ENCODE measurements at regions not wholly inside any gene's neighbourhood (a gene's known extent, or its start where the extent isn't known, plus 50 kb on each side); places are given as distances from the start of the nearest gene placed in this dataset.

DNA sequence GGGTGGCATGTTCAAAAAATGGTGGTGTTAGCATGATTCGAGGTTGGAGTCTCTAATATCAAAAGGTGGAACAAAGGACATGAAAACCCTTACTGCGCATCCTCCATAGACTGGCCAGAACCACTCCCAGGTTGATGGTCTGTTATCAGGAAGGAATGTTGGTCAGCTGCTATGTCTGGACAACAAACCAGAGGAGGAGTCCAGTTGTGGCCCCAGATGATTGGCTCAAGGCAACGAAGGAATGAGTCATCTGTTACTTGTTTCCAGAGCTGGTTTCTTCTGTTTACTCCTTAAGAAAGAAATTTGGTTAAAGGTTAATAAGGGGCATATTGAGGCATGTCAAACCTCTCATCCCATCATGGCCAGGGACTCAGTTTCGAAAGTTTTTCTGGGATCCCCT, 56.8 kb upstream of the GRIA4 start:
- no peak for DNase-seq (ENCODE audit: low spot score)

DNA sequence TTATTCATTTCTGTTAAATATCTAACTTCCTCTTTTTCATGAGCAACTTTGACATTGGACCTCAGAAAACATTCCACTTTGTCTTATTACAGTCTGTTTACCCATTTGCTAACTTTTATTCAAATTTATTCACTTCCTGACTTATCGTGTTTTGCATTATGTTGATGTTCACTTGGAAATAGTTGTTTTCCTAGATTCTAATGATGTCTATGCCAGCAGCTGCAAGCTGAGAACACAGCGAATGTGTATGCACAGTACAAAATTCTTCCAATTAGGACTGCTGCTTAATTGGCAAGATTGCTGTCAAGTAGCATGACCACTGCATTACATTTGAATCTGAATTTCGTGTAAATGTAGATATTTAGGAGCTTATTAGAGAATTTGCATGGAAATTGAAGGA, 61.5 kb upstream of the GRIA4 start:
- DNase-seq (ENCODE audit: low spot score), result no peak

DNA sequence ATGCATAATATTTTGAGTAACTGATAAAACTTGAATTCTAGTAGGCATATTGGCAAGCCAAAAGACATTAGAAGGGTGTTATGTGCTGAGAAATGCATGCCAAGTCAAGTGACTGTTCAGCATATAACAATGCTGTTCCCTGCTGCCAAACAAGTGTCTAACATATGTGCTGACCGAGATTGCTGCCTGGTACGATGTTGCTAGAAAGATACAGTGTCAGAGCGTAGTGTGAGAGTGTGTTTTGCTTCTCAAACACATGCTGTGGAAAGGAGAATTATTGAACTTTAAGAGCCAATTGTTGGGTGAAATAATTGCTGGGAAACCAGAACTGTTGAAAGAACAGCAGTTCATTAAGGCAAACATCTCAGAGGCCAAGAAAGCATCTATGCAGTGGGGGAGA, 71.3 kb upstream of the GRIA4 start:
- DNase-seq (ENCODE audit: low spot score), result no peak

DNA sequence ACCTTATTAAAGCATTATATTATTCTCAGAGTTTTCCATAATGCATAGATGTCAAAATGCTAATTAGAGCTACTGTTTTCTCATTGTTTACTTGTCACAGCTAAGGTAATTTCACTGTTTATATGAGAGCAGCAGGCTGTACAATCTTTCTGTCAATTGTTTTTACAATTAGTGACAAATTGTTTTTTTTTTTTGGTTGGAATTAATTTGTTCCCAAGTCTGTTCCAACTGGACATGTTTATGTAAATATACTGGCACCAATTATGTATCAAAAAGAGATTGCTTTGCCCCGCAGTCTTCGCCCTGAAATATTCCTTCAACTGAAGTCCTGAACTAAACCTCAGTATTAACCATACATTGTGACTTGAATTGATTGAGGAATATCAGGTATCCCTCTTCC, 72.3 kb upstream of the GRIA4 start:
- DNase-seq (ENCODE audit: low spot score), result no peak

DNA sequence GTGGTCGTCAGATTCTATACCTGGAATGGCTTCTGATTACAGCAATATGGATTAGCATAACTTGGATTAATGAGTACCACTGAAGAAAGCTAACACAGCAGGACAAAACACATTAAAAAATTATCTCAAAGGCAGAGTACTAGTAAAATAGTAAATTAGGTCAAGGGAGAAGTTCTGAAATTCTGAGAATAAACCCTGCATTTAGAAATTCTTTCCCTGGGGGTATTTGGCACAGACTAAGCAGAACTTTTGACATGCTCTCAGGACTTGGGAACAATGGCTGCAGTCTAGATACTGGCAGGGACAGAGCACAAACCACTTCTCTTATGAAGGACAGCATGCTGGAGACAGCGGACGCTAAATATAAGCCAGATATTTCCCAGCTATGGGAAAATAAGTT, 85.6 kb upstream of the GRIA4 start:
- DNase-seq (ENCODE audit: low spot score), result no peak

DNA sequence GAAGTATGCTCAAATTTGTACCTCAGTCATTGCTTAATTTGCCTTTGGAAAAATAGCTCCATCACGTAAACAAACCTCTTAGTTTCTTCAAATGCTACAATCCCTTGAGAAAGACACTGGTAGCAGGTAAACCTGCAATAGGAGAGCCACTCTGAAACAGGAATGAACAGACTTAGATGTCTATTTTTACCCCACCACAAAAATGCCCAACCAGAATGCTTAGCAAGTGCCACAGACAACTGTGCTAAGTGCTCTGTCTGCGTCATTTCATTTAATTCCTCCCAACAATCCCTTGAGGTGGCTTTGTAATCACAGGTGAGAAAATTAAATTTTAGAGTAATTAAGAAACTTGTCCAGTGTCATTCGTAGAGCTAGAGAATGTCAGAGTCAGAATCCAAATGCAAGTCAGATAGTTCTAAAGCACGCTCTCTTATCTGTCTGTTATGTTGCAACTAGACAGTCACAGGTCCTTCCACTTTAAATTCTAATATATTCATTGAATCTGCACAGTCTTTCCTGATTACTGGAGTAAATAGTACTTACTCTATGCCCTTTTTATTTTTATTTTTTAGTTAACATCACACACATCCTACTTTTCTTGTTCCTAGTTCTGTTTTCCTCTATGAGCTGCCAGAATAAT, 89.0 kb upstream of the GRIA4 start:
- no peak for DNase-seq (ENCODE audit: low spot score)

DNA sequence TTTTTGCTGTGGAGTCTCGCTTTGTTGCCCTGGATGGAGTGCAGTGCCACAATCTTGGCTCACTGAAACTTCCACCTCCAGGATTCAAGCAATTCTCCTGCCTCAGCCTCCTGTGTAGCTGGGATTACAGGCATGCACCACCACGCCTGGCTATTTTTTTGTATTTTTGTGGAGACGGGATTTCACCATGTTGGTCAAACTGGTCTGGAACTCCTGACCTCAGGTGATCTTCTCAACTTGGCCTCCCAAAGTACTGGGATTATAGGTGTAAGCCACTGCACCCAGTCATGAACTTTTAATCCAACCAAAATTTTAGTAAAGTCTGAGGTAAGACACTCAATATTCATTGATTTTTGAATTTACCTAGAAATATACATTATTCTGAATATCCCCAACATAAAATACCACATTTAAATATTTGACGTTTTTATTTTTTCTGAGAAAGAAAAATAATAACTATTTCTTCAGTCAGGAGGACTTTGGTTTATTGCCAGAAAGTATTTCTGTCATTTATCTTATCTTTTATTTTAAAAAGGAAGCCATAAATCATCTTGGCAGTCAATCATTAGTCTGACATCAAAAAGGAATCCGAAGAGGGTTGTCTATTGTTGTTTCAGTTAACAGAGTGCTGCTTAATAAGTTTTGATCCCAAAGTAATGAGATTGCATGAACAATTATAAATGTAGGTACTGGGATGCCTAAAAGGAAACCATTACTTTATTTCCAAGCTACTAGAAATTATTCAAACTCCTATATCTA, 102.2 kb upstream of the GRIA4 start:
- no peak for DNase-seq (ENCODE audit: low spot score)

DNA sequence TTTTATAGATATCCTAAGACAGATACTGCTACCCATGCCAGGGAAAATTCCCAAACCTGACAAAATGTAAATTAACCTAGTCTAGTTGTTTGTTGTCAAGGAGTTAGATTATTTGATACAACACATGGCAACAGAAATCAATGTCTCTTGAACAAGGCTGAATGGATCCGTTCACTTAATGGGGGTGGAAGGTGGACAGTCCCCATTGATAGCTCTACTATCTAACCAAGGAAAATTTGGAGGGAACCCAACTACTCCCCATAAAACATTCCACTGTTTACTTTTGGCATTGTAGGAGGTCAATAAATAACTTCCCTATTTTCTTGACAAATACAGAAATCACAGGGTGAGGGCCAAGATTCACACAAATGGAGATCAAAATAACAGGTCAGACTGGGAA, 117.9 kb upstream of the GRIA4 start:
- DNase-seq (ENCODE audit: low spot score), result no peak

DNA sequence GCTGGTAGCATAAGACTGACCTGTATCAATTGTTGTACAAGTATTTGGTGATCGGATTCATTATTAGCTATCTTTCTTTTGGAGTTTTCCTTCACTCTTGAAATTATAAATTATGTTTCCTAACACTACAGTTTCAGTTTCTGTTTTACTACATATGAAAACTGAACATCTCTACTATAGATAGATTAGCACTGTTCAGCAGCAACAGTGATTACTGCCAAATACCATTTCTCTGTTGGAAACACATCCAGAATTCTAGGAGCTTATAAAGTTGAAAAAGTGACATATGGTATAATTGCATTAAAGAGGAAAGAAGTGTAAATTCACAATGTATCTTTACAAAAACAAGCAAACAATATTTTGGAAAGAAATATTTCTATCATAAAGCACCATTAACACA, 118.5 kb upstream of the GRIA4 start:
- DNase-seq (ENCODE audit: low spot score), result no peak

DNA sequence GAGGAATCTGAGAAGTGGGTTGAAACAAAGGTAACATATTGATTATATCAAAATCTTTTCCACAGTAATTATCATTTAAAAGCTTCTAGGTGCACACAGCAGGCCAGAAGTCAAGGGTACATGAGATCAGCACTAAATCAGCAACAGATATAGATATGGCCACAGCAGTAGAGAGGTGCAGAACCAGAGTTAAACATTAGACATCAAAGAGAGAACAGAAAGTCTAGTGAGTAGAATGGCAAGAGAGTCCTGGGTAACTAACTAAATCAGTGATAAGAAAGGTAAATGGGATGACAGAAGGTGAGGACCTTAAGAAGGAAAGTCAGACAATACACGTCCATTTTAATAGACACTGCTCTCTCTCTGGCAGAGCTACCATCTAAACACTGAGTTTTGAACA, 119.5 kb upstream of the GRIA4 start:
- no peak for DNase-seq (ENCODE audit: low spot score)

DNA sequence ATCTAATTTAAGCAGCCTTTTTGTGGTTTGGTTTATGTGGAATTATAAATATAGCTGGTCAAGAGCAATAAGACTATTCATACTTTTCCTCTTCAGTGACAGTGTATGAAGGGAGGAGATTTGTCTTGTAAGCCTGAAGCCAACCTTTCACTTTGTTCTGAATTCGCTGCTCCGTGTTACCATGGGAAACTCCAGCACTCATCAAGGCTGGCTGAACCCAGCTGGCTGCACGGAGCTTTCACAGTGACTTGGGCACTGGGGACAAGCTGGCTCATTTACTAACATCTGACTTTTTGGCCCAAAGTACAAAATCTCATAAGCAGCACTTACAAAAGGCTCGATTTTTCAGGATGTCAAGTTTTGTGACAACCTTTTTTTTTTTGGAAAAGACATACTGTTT, 120.4 kb upstream of the GRIA4 start:
- DNase-seq (ENCODE audit: low spot score), result no peak

DNA sequence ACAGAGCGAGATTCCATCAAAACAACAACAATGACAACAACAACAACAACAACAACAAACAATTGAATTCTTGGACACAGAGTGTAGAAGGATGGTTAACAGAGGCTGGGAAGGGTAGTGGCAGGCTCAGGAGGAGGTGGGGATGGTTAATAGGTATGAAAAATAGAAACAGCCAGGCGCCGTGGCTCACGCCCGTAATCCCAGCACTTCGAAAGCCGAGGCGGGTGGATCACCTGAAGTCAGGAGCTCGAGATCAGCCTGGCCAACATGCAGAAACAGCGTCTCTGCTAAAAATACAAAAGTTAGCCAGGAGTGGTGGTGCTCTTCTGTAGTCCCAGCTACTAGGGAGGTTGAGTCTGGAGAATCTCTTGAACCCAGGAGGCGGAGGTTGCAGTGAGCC, 122.9 kb upstream of the GRIA4 start:
- DNase-seq (ENCODE audit: low spot score), result no peak

DNA sequence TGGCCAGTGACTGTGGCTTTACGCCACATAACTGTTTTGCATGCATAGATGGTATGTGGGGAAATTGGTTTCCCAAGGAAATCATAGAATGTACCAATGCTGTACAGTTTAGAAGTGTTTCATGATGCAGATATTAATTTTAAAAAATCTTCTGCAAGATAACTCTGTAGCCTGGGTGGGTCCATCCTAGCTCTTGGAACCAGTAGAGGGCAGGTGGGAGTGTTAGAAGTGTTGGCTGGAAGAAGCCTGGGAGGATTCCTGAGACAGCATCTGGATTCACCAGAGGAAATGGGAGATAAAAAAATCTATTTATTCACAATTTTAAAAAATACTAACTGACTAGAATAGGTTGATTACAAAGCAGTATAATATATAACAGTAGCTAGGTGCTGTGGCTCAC, 139.9 kb upstream of the GRIA4 start:
- DNase-seq (ENCODE audit: low spot score), result no peak

DNA sequence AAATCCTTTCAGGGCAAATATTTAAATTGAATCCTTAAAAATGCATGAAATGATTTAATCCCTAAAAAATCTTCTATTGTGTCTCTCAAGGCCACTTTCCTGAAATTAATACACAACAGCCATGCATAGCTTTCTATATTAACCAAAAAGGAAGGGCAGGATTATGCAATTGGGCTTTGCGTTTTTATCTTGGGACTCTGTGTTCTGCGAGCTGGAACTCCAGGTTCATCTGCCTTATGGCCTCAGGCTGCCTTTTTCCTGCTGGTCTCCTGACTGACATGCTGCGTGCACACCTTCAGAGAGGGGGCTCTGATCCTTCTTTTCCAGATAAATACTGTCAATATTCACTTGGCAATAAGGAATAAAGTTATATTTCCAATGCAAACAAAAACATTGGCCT, 141.7 kb upstream of the GRIA4 start:
- no peak for DNase-seq (ENCODE audit: low spot score)

DNA sequence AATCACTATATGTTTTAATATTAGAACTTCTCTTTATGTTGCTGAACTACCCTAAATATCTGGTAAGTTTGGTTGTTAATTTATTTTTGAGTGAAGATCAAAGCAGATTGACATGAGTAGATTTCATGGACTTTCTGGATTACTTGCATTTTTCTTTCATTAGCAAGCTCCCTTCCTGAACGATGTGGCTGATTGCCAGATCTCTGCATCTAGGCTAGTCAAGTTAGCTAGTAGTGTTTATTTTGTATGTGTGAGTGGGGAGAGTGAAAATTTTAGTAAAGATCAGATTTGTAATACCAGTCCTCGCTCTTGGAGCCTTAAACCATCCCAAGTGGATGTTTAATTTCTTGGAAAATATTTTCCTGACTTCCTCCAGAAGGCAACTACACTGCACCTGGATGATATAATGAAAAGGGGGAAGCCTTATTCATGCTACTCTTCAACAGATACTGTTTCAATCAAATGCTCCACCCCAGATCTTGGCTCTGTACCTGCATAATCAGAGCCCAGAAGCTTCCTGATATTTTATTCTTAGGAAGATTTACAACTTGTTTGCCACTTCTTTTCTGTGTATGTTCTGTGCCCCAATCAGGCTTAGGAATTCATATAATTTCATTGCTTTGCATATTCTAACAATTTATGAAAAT, 143.2 kb upstream of the GRIA4 start:
- DNase-seq (ENCODE audit: low spot score), result peak; percentile 40

DNA sequence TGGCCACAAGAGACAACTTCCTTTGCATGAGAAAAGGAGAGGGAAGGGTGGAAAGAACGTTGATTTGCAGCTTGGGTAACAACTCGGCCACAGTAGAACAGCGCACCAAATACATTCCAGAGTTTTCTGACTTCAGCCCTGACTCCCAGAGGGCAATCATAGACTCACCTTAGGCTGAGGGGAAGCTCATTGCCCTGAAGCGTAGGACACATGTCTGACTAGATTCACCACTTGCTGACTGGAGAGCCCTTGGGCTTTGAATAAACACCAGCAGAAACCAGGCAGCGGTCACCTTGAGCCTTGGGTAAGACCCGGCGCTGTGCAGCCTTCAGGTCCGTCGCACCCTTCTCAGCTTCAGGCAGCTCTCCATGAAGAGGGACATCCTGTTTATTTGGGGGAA, 151.8 kb upstream of the GRIA4 start:
- no peak for DNase-seq (ENCODE audit: low spot score)

DNA sequence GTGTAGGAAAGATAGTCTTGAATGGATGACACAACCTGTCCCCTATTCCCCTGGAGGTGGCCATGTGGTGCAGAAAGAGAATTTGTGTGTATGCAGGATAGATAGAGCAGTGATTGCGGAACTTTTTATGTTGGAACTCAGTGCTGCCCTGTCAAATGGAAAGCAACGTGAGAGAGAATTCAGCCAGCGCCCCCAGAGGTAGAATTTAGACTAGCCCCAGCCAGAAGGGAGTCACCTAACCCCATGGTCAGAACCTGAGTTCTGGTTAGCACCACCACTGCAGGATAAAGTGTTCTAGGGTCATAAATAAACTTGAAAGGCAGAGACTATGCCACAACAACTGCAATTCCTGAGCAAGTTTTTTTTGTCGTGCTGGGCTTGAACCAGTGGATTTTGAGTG, 152.9 kb upstream of the GRIA4 start:
- no peak for DNase-seq (ENCODE audit: low spot score)

DNA sequence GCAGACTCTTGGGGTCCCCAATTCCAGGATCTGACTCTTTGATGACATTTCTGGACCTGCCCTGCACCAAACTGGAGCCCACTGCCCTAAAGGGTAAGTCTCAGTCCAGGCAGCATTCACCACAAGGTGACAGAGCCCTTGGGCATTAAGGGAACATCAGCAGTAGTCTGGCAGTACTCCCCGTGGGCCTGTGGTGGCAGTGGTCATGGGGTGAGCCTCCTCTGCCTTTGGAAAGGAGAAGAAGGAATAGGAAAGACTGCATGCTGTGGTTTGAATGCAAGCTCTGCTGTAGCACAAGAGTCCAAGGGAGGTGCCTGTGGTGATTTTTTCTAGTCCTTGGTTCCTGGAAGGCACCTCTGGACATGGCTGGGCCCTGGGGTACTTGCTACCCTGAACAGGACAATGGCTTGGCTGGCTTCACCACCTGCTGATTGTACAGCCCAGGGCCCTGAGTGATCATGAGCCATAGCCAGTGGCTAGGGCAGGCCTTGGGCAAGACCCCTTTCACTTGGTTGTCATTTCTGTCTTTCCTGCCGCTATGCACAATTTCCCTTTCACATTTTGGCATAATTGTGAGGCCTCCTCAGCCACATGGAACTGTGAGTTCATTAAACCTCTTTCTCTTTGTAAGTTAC, 160.7 kb upstream of the GRIA4 start:
- no peak for DNase-seq (ENCODE audit: low spot score)

DNA sequence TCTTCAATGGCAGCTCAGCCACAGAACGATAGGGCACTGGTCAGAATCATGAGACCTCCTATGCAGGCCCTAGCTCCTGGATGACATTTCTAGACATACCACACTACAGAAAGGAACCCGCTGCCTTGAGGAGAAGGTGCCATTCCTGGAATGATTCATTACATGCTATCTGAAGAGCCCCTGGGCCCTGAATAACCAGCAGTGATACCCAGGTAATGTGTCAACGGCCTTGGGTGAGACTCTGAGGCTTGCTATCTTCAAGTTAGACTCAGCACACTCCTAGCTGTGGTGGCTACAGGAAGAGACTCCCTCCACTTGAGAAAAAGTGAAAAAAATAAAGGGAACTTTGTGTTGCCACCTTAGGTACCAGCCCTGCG, 161.2 kb upstream of the GRIA4 start:
- no peak for DNase-seq (ENCODE audit: low spot score)

DNA sequence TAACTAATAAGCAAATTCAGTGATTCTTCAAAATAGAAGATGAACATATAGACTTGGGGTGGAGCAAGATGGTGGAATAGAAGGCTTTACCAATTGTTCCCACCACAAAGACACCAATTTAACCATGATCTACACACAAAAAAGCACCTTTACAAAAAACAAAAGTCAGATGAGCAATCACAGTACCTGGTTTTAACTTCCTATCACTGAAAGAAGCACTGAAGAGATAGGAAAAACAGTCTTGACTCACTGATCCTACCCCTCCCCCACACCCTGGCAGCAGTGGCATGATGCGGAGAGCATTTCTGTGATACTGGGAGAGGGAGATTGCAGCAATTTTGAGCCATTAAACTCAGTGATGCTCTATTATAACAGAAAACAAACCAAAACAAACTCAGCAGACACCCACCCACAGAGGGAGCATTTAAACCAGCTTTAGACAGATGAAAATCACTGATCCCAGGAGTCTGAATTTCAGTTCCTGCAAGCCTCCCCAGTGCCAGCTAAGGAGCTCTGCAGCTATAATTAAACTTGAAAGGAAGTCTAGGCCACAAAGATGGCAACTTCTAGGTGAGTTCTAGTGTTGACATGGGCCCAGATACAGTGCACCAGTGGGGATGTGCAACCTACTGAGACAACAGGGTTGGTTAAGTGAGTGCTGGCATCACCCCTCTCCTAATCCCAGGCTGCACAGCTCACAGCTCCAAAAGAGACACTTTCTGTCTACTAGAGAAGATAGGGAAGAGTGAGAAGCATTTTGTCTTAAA, 161.8 kb upstream of the GRIA4 start:
- DNase-seq (ENCODE audit: low spot score), result no peak

DNA sequence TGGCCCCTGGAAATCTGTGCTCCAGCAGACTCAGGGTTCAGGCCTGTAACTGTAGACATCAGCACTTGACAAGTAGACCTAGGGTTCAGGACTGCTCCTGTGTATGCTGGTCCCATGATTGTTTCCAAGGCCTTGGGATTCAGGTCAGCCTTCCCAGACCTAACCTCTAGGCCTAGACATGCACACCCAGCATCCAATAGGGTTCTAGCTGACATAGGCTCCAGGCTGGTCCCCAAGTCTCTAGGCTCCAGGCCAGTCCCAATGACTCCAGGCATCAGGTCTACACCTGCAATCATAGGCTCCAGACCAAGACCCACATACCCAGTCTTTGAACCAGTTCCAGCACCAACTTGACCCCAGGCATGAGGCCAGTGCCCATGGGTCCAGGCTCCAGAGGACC, 166.2 kb upstream of the GRIA4 start:
- DNase-seq (ENCODE audit: low spot score), result no peak

DNA sequence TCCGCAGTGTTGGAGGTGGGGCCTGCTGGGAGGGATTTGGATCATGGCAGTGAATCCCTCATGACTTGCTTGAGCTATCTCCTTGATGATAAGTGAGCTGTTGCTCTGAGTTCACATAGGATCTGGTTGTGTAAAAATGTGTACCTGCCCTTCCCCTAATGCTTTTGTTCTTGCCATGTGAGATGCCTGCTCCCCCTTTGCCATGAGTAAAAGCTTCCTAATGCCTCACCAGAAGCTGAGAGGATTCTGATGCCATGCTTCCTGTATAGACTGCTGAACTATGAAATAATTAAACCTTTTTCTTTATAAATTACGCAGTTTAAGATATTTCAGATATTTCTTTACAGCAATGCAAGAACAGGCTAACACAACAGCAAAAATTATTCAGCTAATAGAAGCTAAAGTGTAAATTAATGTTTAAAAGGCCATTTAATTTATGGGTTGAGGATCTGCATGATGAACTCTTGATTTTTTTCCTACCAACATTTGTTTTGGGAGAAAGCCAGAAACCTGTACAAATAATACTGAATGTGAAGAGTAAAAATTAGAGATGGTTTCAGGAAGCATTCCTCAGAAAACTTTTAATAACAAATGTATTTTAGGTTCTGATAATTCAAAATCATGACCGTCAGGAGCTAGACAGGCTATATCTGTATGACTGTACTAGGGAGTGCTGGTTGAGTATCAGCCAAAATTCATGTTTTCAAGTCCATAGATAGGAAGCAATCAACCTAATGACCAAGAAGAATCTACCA, 177.5 kb upstream of the GRIA4 start:
- DNase-seq (ENCODE audit: low spot score), result no peak

Data from kidney capillary endothelial cell (primary cell).